GM12875 (cell line): ENCODE measurements at regions not wholly inside any gene's neighbourhood (a gene's known extent, or its start where the extent isn't known, plus 50 kb on each side); places are given as distances from the start of the nearest gene placed in this dataset.

Source experiments
- H3K4me3 ChIP-seq: one replicate; pipeline ENCODE4 v1.5.1; 2011; ENCODE audit warnings: low read depth, low read length, control low read depth
- TF ChIP-seq, protein P1 (sequence below): IDR thresholded peaks from 2 replicates; pipeline ENCODE4 v1.5.1; 2011; ENCODE audit warnings: low read depth, mild to moderate bottlenecking, control low read depth, inconsistent platforms, low read length, moderate library complexity, borderline replicate concordance; ENCODE audit not compliant: insufficient read depth

DNA sequence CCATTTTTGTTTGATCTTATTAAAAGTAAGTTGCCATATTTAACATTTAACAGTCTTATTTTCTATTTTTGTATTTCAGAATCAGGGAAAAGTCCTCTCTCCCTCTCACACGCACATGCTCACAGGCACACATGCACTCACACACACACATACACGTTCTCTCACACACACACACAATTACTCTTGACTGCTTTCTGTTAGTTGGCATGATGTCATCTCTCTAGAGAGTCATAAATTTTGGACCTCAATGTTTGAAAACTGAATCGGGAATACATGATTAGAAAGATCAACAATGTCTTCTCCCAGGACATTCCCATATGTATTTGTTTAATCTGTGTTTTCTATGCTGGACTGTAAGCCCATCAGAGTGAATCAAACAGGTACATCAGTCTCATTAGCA lies 165.7 kb upstream of the AHR start:
- TF ChIP-seq, protein P1, sequence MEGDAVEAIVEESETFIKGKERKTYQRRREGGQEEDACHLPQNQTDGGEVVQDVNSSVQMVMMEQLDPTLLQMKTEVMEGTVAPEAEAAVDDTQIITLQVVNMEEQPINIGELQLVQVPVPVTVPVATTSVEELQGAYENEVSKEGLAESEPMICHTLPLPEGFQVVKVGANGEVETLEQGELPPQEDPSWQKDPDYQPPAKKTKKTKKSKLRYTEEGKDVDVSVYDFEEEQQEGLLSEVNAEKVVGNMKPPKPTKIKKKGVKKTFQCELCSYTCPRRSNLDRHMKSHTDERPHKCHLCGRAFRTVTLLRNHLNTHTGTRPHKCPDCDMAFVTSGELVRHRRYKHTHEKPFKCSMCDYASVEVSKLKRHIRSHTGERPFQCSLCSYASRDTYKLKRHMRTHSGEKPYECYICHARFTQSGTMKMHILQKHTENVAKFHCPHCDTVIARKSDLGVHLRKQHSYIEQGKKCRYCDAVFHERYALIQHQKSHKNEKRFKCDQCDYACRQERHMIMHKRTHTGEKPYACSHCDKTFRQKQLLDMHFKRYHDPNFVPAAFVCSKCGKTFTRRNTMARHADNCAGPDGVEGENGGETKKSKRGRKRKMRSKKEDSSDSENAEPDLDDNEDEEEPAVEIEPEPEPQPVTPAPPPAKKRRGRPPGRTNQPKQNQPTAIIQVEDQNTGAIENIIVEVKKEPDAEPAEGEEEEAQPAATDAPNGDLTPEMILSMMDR: no peak
- no peak overlapping the region for H3K4me3 ChIP-seq

DNA sequence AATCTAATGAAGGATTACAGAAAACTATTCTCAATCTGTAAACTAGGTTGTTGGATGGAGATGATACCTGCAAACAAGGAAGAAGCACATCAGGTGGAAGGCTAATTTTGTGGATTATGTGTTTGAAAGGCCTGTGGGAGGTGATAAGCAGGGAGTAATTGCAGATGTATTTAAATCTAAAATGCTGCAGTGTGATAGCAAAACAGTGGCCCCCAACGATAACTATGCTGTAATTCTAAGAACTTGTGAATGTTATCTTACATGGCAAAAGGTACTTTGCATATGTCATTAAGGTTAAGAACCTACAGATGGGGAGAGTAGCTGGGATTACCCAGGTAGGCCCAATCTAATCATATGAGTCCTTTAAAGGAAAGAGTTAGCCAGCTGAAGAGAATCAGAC lies 164.5 kb upstream of the AHR start:
- TF ChIP-seq, protein P1: no peak
- H3K4me3 ChIP-seq: no peak overlapping the region

DNA sequence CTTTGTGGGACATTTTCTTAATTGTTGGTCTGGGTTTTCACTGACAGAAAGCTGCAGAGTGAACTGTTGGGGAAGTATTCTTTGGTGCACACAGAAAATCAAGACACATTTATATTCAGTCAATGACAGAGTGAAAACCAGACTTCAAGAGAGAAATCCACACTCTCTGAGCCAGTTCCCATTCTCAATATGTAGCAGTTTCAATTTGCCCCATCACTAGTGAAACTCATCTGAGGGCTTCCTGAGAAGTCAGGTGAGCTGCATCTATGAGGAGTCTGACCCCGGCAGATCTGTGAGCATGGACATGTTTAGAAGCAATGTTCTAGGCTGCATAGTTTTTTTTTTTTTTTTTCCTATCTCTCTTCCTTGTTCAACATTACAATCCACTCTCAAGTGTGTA lies 163.7 kb upstream of the AHR start:
- H3K4me3 ChIP-seq: no peak overlapping the region
- TF ChIP-seq, protein P1: no peak

DNA sequence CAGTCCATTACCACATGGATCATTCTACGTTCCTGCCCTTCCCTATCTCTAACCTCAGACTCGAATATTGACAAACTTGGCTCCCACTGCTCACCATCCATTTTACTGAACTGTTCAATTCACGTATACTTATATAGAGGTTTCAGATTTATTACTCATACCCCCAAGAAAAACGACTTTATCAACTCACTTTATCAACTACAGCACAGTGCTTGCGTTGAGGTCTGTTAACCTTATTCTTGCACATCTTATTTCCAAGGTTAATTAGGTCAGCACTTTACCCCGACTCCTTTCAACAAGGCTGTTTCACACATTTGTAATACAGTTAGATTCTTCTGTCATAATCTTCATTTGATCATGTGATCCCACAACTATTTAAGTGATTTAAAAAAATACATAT lies 162.3 kb upstream of the AHR start:
- TF ChIP-seq, protein P1: no peak
- H3K4me3 ChIP-seq: no peak overlapping the region

DNA sequence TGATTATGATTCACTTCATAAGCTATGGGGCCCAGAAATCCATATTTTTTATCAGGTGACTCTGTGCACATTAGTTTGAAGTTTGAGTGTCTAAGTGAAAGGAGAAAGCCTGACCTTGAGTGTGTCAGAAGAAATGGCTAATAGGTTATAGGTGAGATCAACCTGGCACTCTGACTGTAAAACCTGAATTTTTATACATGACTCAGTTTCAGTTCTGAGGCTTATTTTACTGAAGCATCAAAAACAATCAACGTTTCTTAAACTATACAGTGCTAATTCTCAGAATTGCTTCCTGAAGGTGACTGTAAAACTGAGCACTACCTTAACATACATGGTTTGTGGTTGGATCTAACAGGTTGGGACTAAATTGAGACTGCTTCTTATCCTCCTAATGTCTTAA lies 159.4 kb upstream of the AHR start:
- no peak overlapping the region for H3K4me3 ChIP-seq

DNA sequence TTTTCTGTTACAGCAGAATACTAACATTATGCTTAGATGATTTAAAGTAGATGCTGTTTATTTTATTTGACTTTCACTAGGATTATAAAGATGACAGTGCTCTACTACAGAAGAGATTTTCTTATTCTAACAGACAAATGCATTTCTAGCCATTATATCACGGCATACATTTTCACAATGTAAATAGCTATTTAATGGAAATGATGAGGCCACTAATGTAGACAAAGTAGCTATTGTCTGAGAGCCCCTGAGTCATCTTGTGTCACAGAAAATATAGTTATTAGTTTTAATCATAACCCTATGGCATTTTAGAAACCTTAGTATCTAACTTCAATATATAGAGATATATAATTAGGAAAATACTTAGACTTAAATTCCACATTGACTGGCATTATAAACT lies 158.0 kb upstream of the AHR start:
- TF ChIP-seq, protein P1: no peak
- no peak overlapping the region for H3K4me3 ChIP-seq

More for the DNA sequence above, 159.4 kb upstream of the AHR start:
- TF ChIP-seq, protein P1: no peak

DNA sequence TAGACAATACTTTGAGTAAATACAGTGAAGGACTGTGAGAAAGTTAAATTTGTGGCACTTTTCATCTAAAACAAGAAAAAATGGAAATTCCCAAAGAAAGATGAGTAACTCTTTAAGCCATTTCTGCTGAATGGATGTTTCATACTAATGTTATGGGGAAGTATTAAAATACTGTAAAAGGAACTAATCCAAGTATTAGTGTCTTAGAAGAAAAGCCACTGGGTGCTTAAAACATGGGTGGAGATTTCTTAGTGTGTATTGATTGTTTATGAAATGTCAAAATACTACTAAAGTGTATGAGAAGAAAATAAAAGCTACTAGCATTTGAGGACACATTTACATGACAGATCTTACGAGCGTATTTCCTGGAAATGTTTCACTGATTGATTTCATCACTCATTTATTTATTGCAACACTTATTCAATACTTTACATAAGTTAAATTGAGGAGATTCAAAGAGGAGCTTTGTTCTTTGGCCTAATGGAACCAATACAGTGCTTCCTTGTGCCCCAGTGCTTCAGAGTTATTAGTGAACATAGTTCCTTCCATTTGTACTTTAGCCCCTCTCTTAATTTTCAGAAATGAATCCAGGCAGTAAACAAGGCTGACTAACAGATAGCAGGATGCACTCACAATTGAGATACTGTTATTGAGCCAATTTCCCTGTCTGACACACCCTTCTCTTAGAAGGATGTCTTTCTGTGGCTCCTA lies 155.5 kb upstream of the AHR start:
- no peak overlapping the region for H3K4me3 ChIP-seq
- TF ChIP-seq, protein P1: no peak
